Stromal cell of bone marrow (primary cell): ENCODE measurements at regions not wholly inside any gene's neighbourhood (a gene's known extent, or its start where the extent isn't known, plus 50 kb on each side); places are given as distances from the start of the nearest gene placed in this dataset.

Source experiments
- DNase-seq: peaks from one replicate; pipeline ENCODE4 v3.0.0-alpha.2; 2012; ENCODE audit warnings: low read depth

- peak; percentile 51 for DNase-seq
These were observed 53.7 kb upstream of the KDM4C start for GRCh38 chr9:6703898-6704639.

- no peak for DNase-seq
These were observed 55.1 kb upstream of the KDM4C start for GRCh38 chr9:6702707-6703106.

- DNase-seq, result no peak
These were observed 50.6 kb upstream of the GLDC start for GRCh38 chr9:6696178-6696577.

- DNase-seq, result no peak
These were observed 49.7 kb upstream of the GLDC start for GRCh38 chr9:6695121-6695814.
